ENCODE measurements at regions not wholly inside any gene's neighbourhood (a gene's known extent, or its start where the extent isn't known, plus 50 kb on each side); places are given as distances from the start of the nearest gene placed in this dataset.

- TF ChIP-seq BCLAF1 (IDR thresholded peaks at IDR 0.05) = no peak
- no peak for TF ChIP-seq BMI1 (IDR thresholded peaks at IDR 0.05; ENCODE audit: borderline replicate concordance)
- TF ChIP-seq ZNF217 (IDR thresholded peaks at IDR 0.05) = no peak
- no peak for TF ChIP-seq HCFC1 (IDR thresholded peaks at IDR 0.05; ENCODE audit: low read length)
- TF ChIP-seq RFX5 (IDR thresholded peaks at IDR 0.05; ENCODE audit: low read depth, low read length) = no peak
- TF ChIP-seq IRF3 (IDR thresholded peaks at IDR 0.05) = no peak
- no peak for TF ChIP-seq ZZZ3 (IDR thresholded peaks at IDR 0.05; ENCODE audit: control insufficient read depth, insufficient read length, low read depth)
- TF ChIP-seq LARP7 (IDR thresholded peaks at IDR 0.05) = no peak
- no peak for TF ChIP-seq MEF2A (IDR thresholded peaks at IDR 0.05; ENCODE audit: insufficient read depth, low read depth, low read length)
These were observed 175.2 kb upstream of the NOL4 start (continued) for GRCh38 chr18:34399892-34400291.

GRCh38 chr18:34400834-34401233, 176.1 kb upstream of the NOL4 start:
- Histone ChIP-seq H3K4me2 (ENCODE audit: control insufficient read depth, insufficient read depth) (no peak overlapping the region), H4K20me1 (ENCODE audit: control insufficient read depth, insufficient read depth) (no peaks in the 10 kb centered on the region), H3K36me3 (ENCODE audit: control insufficient read depth in 2 of 2, insufficient read depth in 2 of 2, low read length in 1 of 2) (no peaks in the 10 kb centered on the region), H3K4me1 (ENCODE audit: control insufficient read depth, insufficient read depth, low read length) (no peaks in the 10 kb centered on the region), H3K27ac (ENCODE audit: control insufficient read depth, insufficient read depth) (no peak overlapping the region), H3K9ac (ENCODE audit: control insufficient read depth, insufficient read depth, low read length) (no peak overlapping the region), H2AFZ (ENCODE audit: control insufficient read depth, low read depth, low read length) (no peak overlapping the region), H3K79me2 (ENCODE audit: control insufficient read depth, insufficient read depth, low read length) (no peaks in the 10 kb centered on the region), H3K4me3 (no peak overlapping the region), H3K27me3 (replicated peaks in 1 of 2; ENCODE audit: control insufficient read depth in 2 of 2, insufficient read depth in 2 of 2, low read length in 1 of 2) (no peaks in the 10 kb centered on the region), H3K9me3 (replicated peaks; ENCODE audit: control insufficient read depth, insufficient read depth, low read length) (no peaks in the 10 kb centered on the region)
- ATAC-seq (no peak), DNase-seq (ENCODE audit: low read depth, low spot score) (no peak), FAIRE-seq (no peak)
- WGBS (ENCODE audit: insufficient coverage, insufficient replicate concordance, low lambda C conversion rate, missing lambda C conversion rate) = 4% methylated on average over 1 of the region's 1 CpG
- POLR2A ChIA-PET = no interaction called here
- in situ Hi-C loops (cut with MboI) = no loop called here
- intact Hi-C loops (cut with micrococcal nuclease; ENCODE audit: unreplicated experiment) = no loop called here
- SMC1A ChIA-PET (ENCODE audit: uncharacterized antibody, unreplicated experiment) = no interaction called here
- CTCF ChIA-PET = no interaction called here
- RAD21 ChIA-PET (ENCODE audit: unreplicated experiment) = no interaction called here
- BruUV-seq (replicated peaks) = no TSS peak
- no peak for TF ChIP-seq RELA (IDR thresholded peaks at IDR 0.05; ENCODE audit: borderline replicate concordance, partially characterized antibody)
- no peak for TF ChIP-seq KDM1A (IDR thresholded peaks at IDR 0.05; ENCODE audit: borderline replicate concordance)
- no peak for TF ChIP-seq DPF2 (IDR thresholded peaks at IDR 0.05)
- no peak for TF ChIP-seq BCL3 (IDR thresholded peaks at IDR 0.05; ENCODE audit: borderline replicate concordance, insufficient read depth, low read depth, low read length, poor library complexity, severe bottlenecking)
- no peak for TF ChIP-seq ZNF384 (IDR thresholded peaks at IDR 0.05; ENCODE audit: borderline replicate concordance, low read depth, low read length)
- no peak for TF ChIP-seq STAT3 (IDR thresholded peaks at IDR 0.05; ENCODE audit: low read depth, low read length)
- no peak for TF ChIP-seq HSF1 (IDR thresholded peaks at IDR 0.05; ENCODE audit: low read depth, low read length)
- TF ChIP-seq GABPA (IDR thresholded peaks at IDR 0.05; ENCODE audit: low read depth) = no peak
- no peak for TF ChIP-seq ZNF622 (IDR thresholded peaks at IDR 0.05)
- no peak for TF ChIP-seq TCF7 (IDR thresholded peaks at IDR 0.05; ENCODE audit: borderline replicate concordance)
- TF ChIP-seq SMC3 (IDR thresholded peaks at IDR 0.05; ENCODE audit: borderline replicate concordance, low read length) = no peak

Data from GM12878 (cell line).